ENCODE measurements at regions not wholly inside any gene's neighbourhood (a gene's known extent, or its start where the extent isn't known, plus 50 kb on each side); places are given as distances from the start of the nearest gene placed in this dataset.

DNA sequence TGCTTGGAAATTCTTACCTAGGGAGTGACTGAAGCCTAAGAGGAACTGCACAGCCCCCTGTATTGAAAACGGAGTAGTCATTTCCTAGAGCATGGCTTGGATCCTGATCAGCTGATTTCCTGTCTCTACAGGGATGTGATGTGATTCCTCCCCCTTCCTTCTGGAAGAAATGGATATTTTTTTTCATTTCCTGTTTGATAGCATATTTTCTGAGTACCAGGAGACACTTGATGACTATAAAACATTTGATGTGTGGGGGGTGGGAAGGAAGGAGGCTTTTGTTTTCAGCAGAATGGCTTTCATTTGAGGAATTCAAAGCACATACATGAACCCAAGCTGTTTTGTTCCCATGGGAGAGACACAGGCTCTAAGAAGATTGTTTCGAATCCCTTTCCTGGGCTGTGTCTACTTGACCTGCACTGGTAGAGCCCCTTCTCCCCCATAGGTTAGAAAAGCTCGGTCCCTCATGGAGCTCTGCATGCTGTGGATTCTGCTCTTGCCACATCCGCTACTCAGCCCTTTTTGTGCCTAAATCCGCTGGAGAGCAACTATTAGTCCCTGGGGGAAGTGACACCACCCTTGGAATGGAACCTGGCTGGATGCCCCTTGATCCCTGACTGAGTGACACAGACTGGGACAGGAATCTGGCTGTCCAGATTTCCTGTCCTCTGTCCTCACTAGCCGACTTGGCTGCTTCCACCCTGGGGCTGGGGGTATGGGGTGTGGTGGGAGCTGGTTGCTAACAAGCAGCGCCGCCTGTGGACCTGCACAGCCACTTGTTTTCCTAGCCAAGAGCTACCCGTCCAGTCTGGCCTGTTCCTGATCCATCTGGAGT is 71.8 kb upstream of the MACF1 start:
- H3K27ac ChIP-seq (ENCODE audit: low read depth, low read length, poor library complexity, severe bottlenecking): peak overlapping the region; percentile 87
- POLR2A ChIA-PET (ENCODE audit: low non-redundant PET): interaction anchor here (0.6 to 0.9 kb wide), 4 partner anchors 60 to 1109 kb away, joined by 3 to 5 read pairs (median 4); no protein-coding TSS in a partner anchor
- no TSS peak for BruUV-seq (replicated peaks)
- peaks cover 54% of the 10 kb centered on the region for H3K4me1 ChIP-seq (ENCODE audit: insufficient read depth, low read length, poor library complexity, severe bottlenecking)
- CTCF ChIA-PET: interaction anchor here (0.7 to 3.8 kb wide), 6 partner anchors 19 to 126 kb away, joined by 3 to 14 read pairs (median 7); no protein-coding TSS in a partner anchor
- peak overlapping the region; percentile 20 for H3K4me3 ChIP-seq (ENCODE audit: low read depth, low read length, poor library complexity, severe bottlenecking)
- H3K36me3 ChIP-seq (ENCODE audit: insufficient read depth, low read length, poor library complexity, severe bottlenecking): no peaks in the 10 kb centered on the region
- DNase-seq (ENCODE audit: low spot score): peak; percentile 93
- H3K9me3 ChIP-seq (ENCODE audit: low read depth, low read length, poor library complexity, severe bottlenecking): no peaks in the 10 kb centered on the region
- TF ChIP-seq, protein P1, sequence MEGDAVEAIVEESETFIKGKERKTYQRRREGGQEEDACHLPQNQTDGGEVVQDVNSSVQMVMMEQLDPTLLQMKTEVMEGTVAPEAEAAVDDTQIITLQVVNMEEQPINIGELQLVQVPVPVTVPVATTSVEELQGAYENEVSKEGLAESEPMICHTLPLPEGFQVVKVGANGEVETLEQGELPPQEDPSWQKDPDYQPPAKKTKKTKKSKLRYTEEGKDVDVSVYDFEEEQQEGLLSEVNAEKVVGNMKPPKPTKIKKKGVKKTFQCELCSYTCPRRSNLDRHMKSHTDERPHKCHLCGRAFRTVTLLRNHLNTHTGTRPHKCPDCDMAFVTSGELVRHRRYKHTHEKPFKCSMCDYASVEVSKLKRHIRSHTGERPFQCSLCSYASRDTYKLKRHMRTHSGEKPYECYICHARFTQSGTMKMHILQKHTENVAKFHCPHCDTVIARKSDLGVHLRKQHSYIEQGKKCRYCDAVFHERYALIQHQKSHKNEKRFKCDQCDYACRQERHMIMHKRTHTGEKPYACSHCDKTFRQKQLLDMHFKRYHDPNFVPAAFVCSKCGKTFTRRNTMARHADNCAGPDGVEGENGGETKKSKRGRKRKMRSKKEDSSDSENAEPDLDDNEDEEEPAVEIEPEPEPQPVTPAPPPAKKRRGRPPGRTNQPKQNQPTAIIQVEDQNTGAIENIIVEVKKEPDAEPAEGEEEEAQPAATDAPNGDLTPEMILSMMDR (conservative IDR thresholded peaks at IDR 0.05; ENCODE audit: low read depth, low read length): peak; percentile 51
- no peak for TF ChIP-seq EZH2 (IDR thresholded peaks at IDR 0.05; ENCODE audit: borderline replicate concordance, low read depth, low read length, poor library complexity, severe bottlenecking)
- H3K27me3 ChIP-seq (replicated peaks; ENCODE audit: insufficient read depth, low read depth, low read length, poor library complexity): no peaks in the 10 kb centered on the region
- intact Hi-C loops (cut with micrococcal nuclease; ENCODE audit: unreplicated experiment): no loop called here

DNA sequence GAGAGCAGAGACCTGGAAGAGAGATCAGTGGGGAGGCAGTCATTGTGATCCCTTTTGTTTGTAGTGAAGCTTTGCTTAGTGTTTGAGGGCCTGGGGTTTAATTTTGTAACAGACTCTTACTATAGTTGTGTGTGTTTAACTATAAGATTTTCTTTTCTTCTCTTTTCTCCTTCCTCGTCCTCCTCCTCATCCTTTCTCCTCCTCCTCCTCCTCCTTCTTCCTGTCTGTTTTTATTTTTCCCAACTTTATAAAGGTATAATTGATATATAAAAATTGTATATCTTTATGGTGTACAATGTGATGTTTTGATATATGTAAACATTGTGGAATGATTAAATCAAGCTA is 71.2 kb upstream of the MACF1 start:
- Histone ChIP-seq H3K27ac (ENCODE audit: low read depth, low read length, poor library complexity, severe bottlenecking) (peak overlapping the region; percentile 87), H3K4me1 (ENCODE audit: insufficient read depth, low read length, poor library complexity, severe bottlenecking) (peaks cover 54% of the 10 kb centered on the region), H3K9me3 (ENCODE audit: low read depth, low read length, poor library complexity, severe bottlenecking) (no peaks in the 10 kb centered on the region), H3K4me3 (ENCODE audit: low read depth, low read length, poor library complexity, severe bottlenecking) (peak overlapping the region; percentile 20), H3K36me3 (ENCODE audit: insufficient read depth, low read length, poor library complexity, severe bottlenecking) (no peaks in the 10 kb centered on the region), H3K27me3 (replicated peaks; ENCODE audit: insufficient read depth, low read depth, low read length, poor library complexity) (no peaks in the 10 kb centered on the region)
- no peak for DNase-seq (ENCODE audit: low spot score)
- POLR2A ChIA-PET (ENCODE audit: low non-redundant PET): interaction anchor here (0.6 kb wide), 1 partner anchor 103 kb away, joined by 4 read pairs; no protein-coding TSS in a partner anchor
- BruUV-seq (replicated peaks): no TSS peak
- intact Hi-C loops (cut with micrococcal nuclease; ENCODE audit: unreplicated experiment): no loop called here
- no peak for TF ChIP-seq EZH2 (IDR thresholded peaks at IDR 0.05; ENCODE audit: borderline replicate concordance, low read depth, low read length, poor library complexity, severe bottlenecking)
- TF ChIP-seq, protein P1 (conservative IDR thresholded peaks at IDR 0.05; ENCODE audit: low read depth, low read length): no peak
- CTCF ChIA-PET: interaction anchor here (0.9 to 3.8 kb wide), 5 partner anchors 23 to 125 kb away, joined by 4 to 14 read pairs (median 9); no protein-coding TSS in a partner anchor

DNA sequence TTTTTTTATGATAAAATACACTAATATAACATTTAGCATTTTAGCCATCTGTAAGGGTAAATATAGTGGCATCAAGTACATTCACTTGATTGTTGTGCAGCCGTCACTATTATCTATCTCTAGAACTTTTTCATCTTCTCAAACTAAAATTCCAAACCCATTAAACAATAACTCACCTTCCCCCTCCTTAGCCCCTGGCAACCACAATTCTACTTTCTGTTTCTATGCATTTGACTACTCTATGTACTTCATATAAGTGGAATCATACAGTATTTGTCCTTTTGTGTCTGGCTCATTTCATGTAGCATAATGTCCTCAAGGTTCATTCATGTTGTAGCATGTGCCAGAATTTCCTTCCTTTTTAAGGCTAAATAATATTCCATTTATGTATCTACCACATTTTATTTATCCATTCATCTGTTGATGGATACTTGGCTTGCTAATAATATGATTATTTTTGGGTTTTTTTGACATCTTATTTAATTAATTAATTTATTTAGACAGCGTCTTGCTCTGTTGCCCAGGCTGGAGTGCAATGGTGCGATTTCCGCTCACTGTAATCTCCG is 69.6 kb upstream of the MACF1 start:
- Histone ChIP-seq H3K9me3 (ENCODE audit: low read depth, low read length, poor library complexity, severe bottlenecking) (no peaks in the 10 kb centered on the region), H3K27ac (ENCODE audit: low read depth, low read length, poor library complexity, severe bottlenecking) (no peak overlapping the region), H3K4me1 (ENCODE audit: insufficient read depth, low read length, poor library complexity, severe bottlenecking) (peaks cover 56% of the 10 kb centered on the region), H3K36me3 (ENCODE audit: insufficient read depth, low read length, poor library complexity, severe bottlenecking) (no peaks in the 10 kb centered on the region), H3K4me3 (ENCODE audit: low read depth, low read length, poor library complexity, severe bottlenecking) (no peak overlapping the region), H3K27me3 (replicated peaks; ENCODE audit: insufficient read depth, low read depth, low read length, poor library complexity) (no peaks in the 10 kb centered on the region)
- ChIA-PET POLR2A (ENCODE audit: low non-redundant PET) (no interaction called here), CTCF (no interaction called here)
- no TSS peak for BruUV-seq (replicated peaks)
- intact Hi-C loops (cut with micrococcal nuclease; ENCODE audit: unreplicated experiment): no loop called here
- TF ChIP-seq, protein P1 (conservative IDR thresholded peaks at IDR 0.05; ENCODE audit: low read depth, low read length): no peak
- TF ChIP-seq EZH2 (IDR thresholded peaks at IDR 0.05; ENCODE audit: borderline replicate concordance, low read depth, low read length, poor library complexity, severe bottlenecking): no peak
- no peak for DNase-seq (ENCODE audit: low spot score)
